ENCODE measurements at regions not wholly inside any gene's neighbourhood (a gene's known extent, or its start where the extent isn't known, plus 50 kb on each side); places are given as distances from the start of the nearest gene placed in this dataset.

GRCh38 chr15:87224404-87224803 lies 1032.1 kb downstream of the NTRK3 start:
- no peak for TF ChIP-seq BHLHE40 (IDR thresholded peaks at IDR 0.05; ENCODE audit: borderline replicate concordance)
- no peak for TF ChIP-seq NFRKB (IDR thresholded peaks at IDR 0.05)
- no peak for TF ChIP-seq FOXA1 (IDR thresholded peaks at IDR 0.05)
- no peak for TF ChIP-seq SUZ12 (IDR thresholded peaks at IDR 0.05)
- TF ChIP-seq ZNF384 (IDR thresholded peaks at IDR 0.05) = no peak
